HEK293 (cell line): ENCODE measurements at regions not wholly inside any gene's neighbourhood (a gene's known extent, or its start where the extent isn't known, plus 50 kb on each side); places are given as distances from the start of the nearest gene placed in this dataset.

Source experiments
- ATF2 ChIP-seq: fragments of 450-650 bp; formaldehyde crosslinking; IDR thresholded peaks from 2 replicates; pipeline ENCODE4 v1.5.1; 2016; ENCODE audit warnings: missing biosample characterization, missing genetic modification characterization, low read depth
- CTCF ChIP-seq: fragments of 450-650 bp; formaldehyde crosslinking; IDR thresholded peaks from 2 replicates; pipeline ENCODE4 v1.5.1; 2016; ENCODE audit warnings: missing biosample characterization, missing genetic modification characterization

GRCh38 chr2:221641181-221641871 lies 69.2 kb upstream of the EPHA4 start:
- TF ChIP-seq ATF2 (tag by site-specific recombination), result no peak
- no peak for TF ChIP-seq CTCF
